Common myeloid progenitor, CD34-positive (primary cell): ENCODE measurements at regions not wholly inside any gene's neighbourhood (a gene's known extent, or its start where the extent isn't known, plus 50 kb on each side); places are given as distances from the start of the nearest gene placed in this dataset.
"Not testable (repeated sequence)": the region's sequence is repeated elsewhere in the genome, so short reads cannot be mapped to it uniquely, and the experiment has no call there.

Experiments
- CTCF ChIA-PET: fragments of 350-600 bp; sonication (Branson Sonifier 250); formaldehyde crosslinking; loops from one replicate; lab custom pipeline; 2021; ENCODE audit warnings: antibody characterized with exemption; lab: Charles Lee
- POLR2A ChIA-PET: fragments of 350-600 bp; sonication (Branson Sonifier 250); formaldehyde crosslinking; loops from one replicate; lab custom pipeline; 2021; ENCODE audit warnings: antibody characterized with exemption; lab: Charles Lee
- DNase-seq, 3 donors: peaks; one replicate each; pipeline versions ENCODE4 v3.0.0 to v3.0.0-alpha.2; 2013
- H3K27ac ChIP-seq, 2 experiments: 1 replicate in 1 of 2; 2 replicates in 1 of 2; pipeline ENCODE4 v1.7.0; 2013; ENCODE audit warnings: inconsistent platforms in 2 of 2, low read length in 2 of 2, mild to moderate bottlenecking in 2 of 2, low read depth in 1 of 2, moderate library complexity in 1 of 2; ENCODE audit not compliant: severe bottlenecking in 2 of 2, insufficient read depth in 1 of 2, poor library complexity in 1 of 2
- H3K27me3 ChIP-seq, 5 experiments: replicated peaks in 2 of 5; 1 replicate in 3 of 5; 2 replicates in 2 of 5; pipeline versions ENCODE4 v1.6.1 to v1.7.0; 2013; ENCODE audit warnings: low read length in 4 of 5, mild to moderate bottlenecking in 2 of 5, moderate library complexity in 2 of 5, inconsistent platforms in 1 of 5; ENCODE audit not compliant: insufficient read depth in 5 of 5, control insufficient read depth in 4 of 5
- H3K36me3 ChIP-seq, 4 experiments: 1 replicate in 2 of 4; 2 replicates in 2 of 4; pipeline versions ENCODE4 v1.6.1 to v1.7.0; 2013; ENCODE audit warnings: low read length in 3 of 4, control low read depth in 1 of 4, mild to moderate bottlenecking in 1 of 4; ENCODE audit not compliant: control insufficient read depth in 4 of 4, insufficient read depth in 4 of 4
- H3K4me1 ChIP-seq, 4 experiments: 1 replicate in 3 of 4; 2 replicates in 1 of 4; pipeline versions ENCODE4 v1.6.1 to v1.7.1; 2013; ENCODE audit warnings: low read length in 3 of 4, mild to moderate bottlenecking in 3 of 4, control low read depth in 1 of 4, inconsistent platforms in 1 of 4, moderate library complexity in 1 of 4; ENCODE audit not compliant: control insufficient read depth in 4 of 4, insufficient read depth in 4 of 4; ENCODE audit errors: control extremely low read depth in 1 of 4
- H3K4me3 ChIP-seq, 7 experiments: 1 replicate in 4 of 7; 2 replicates in 3 of 7; pipeline versions ENCODE4 v1.5.1 to v1.7.0; 2013; ENCODE audit warnings: mild to moderate bottlenecking in 7 of 7, low read length in 6 of 7, moderate library complexity in 6 of 7, inconsistent platforms in 2 of 7, low read depth in 2 of 7, control low read depth in 1 of 7; ENCODE audit not compliant: insufficient read depth in 4 of 7, control insufficient read depth in 1 of 7; ENCODE audit errors: extremely low read depth in 1 of 7
- H3K9me3 ChIP-seq, 5 experiments: 1 replicate in 4 of 5; 2 replicates in 1 of 5; pipeline versions ENCODE4 v1.6.1 to v1.7.1; 2013; ENCODE audit warnings: low read length in 4 of 5, mild to moderate bottlenecking in 2 of 5, inconsistent platforms in 1 of 5, low read depth in 1 of 5, moderate library complexity in 1 of 5; ENCODE audit not compliant: control insufficient read depth in 4 of 5, insufficient read depth in 2 of 5; ENCODE audit errors: control extremely low read depth in 1 of 5
- WGBS: methylation state at CpG from one replicate; pipeline ENCODE4 v1.1.5; 2013; ENCODE audit not compliant: insufficient coverage; 5-methylcytosine and 5-hydroxymethylcytosine counted together

GRCh38 chrX:13449441-13449840 lies 120.0 kb upstream of the EGFL6 start:
- H3K4me3 ChIP-seq: no peak overlapping the region
- POLR2A ChIA-PET: no interaction called here
- H3K27ac ChIP-seq: no peak overlapping the region

GRCh38 chrX:13448941-13449340 lies 120.5 kb upstream of the EGFL6 start:
- POLR2A ChIA-PET: no interaction called here
- no peaks in the 10 kb centered on the region for H3K27me3 ChIP-seq
- peaks cover 0 to 6% (median 0%) of the 10 kb centered on the region in 5 experiments for H3K9me3 ChIP-seq
- no peak overlapping the region for H3K27ac ChIP-seq
- H3K36me3 ChIP-seq: no peaks in the 10 kb centered on the region
- WGBS: 89% methylated on average over 2 of the region's 2 CpGs
- H3K4me1 ChIP-seq: no peaks in the 10 kb centered on the region
- CTCF ChIA-PET: no interaction called here
- DNase-seq: no peak
- H3K4me3 ChIP-seq: no peak overlapping the region

More at GRCh38 chrX:13449441-13449840, 120.0 kb upstream of the EGFL6 start:
- peaks cover 0 to 6% (median 0%) of the 10 kb centered on the region in 5 experiments for H3K9me3 ChIP-seq
- no peaks in the 10 kb centered on the region for H3K4me1 ChIP-seq
- no peaks in the 10 kb centered on the region for H3K27me3 ChIP-seq
- H3K36me3 ChIP-seq: no peaks in the 10 kb centered on the region
- DNase-seq: no peak
- CTCF ChIA-PET: no interaction called here

GRCh38 chrX:13441608-13442007 lies 121.8 kb upstream of the ATXN3L start:
- H3K9me3 ChIP-seq, H3K27me3 ChIP-seq, POLR2A ChIA-PET, H3K4me1 ChIP-seq, CTCF ChIA-PET, H3K36me3 ChIP-seq, H3K4me3 ChIP-seq, H3K27ac ChIP-seq, DNase-seq: not testable (repeated sequence)
- 90% methylated on average over 2 of the region's 5 CpGs for WGBS

- peaks cover 0 to 3% (median 0%) of the 10 kb centered on the region in 5 experiments for H3K9me3 ChIP-seq
- WGBS: 100% methylated on average over 1 of the region's 2 CpGs
- no peak overlapping the region for H3K27ac ChIP-seq
- no peaks in the 10 kb centered on the region for H3K27me3 ChIP-seq
- H3K4me3 ChIP-seq: no peak overlapping the region
- DNase-seq: no peak
- ChIA-PET POLR2A (no interaction called here), CTCF (no interaction called here)
- H3K4me1 ChIP-seq: no peaks in the 10 kb centered on the region
- H3K36me3 ChIP-seq: no peaks in the 10 kb centered on the region
These were observed 120.3 kb upstream of the ATXN3L start for GRCh38 chrX:13440176-13440575.

GRCh38 chrX:13433298-13433605 lies 113.4 kb upstream of the ATXN3L start:
- Histone ChIP-seq H3K36me3 (no peaks in the 10 kb centered on the region), H3K27me3 (no peaks in the 10 kb centered on the region), H3K4me1 (peaks cover 0 to 6% (median 4%) of the 10 kb centered on the region in 4 experiments), H3K9me3 (peaks cover 0 to 2% (median 0%) of the 10 kb centered on the region in 5 experiments), H3K27ac (no peak overlapping the region), H3K4me3 (no peak overlapping the region)
- ChIA-PET POLR2A (no interaction called here), CTCF (no interaction called here)
- DNase-seq: no peak
- no CpG with 5 or more reads among the region's 2 CpGs for whole genome bisulfite sequencing

GRCh38 chrX:13432414-13433297 lies 112.8 kb upstream of the ATXN3L start:
- H3K4me3 ChIP-seq: no peak overlapping the region
- CTCF ChIA-PET: no interaction called here
- 88% methylated on average over 3 of the region's 4 CpGs for WGBS

GRCh38 chrX:13430136-13430827 lies 110.4 kb upstream of the ATXN3L start:
- Histone ChIP-seq H3K36me3 (no peaks in the 10 kb centered on the region), H3K27me3 (no peaks in the 10 kb centered on the region), H3K4me1 (peaks cover 5 to 6% (median 6%) of the 10 kb centered on the region in 4 experiments), H3K9me3 (peaks cover 0 to 2% (median 0%) of the 10 kb centered on the region in 5 experiments), H3K4me3 (no peak overlapping the region), H3K27ac (no peak overlapping the region)
- POLR2A ChIA-PET: no interaction called here
- DNase-seq: no peak
- WGBS: 90% methylated on average over 5 of the region's 6 CpGs
- CTCF ChIA-PET: no interaction called here

More at GRCh38 chrX:13432414-13433297, 112.8 kb upstream of the ATXN3L start:
- POLR2A ChIA-PET: no interaction called here
- peaks cover 5 to 6% (median 6%) of the 10 kb centered on the region in 4 experiments for H3K4me1 ChIP-seq
- H3K9me3 ChIP-seq: peaks cover 0 to 2% (median 0%) of the 10 kb centered on the region in 5 experiments
- no peak for DNase-seq
- H3K27ac ChIP-seq: no peak overlapping the region
- no peaks in the 10 kb centered on the region for H3K27me3 ChIP-seq
- no peaks in the 10 kb centered on the region for H3K36me3 ChIP-seq
